IMR-90 (cell line): ENCODE measurements at regions not wholly inside any gene's neighbourhood (a gene's known extent, or its start where the extent isn't known, plus 50 kb on each side); places are given as distances from the start of the nearest gene placed in this dataset.

Experiments used
- BHLHE40 ChIP-seq: fragments of 150-350 bp; IDR thresholded peaks from 2 replicates; pipeline ENCODE4 v1.6.1; 2016; ENCODE audit warnings: mild to moderate bottlenecking, low read depth, low read length
- CEBPB ChIP-seq: IDR thresholded peaks from 2 replicates; pipeline ENCODE4 v1.6.1; 2012; ENCODE audit warnings: low read depth, low read length, improper control_type of control experiment
- CTCF ChIP-seq: conservative IDR thresholded peaks from 2 replicates; pipeline ENCODE4 v1.5.1; 2012; ENCODE audit warnings: mild to moderate bottlenecking, low read depth, low read length, improper control_type of control experiment
- ELK1 ChIP-seq: fragments of 150-350 bp; IDR thresholded peaks from 2 replicates; pipeline ENCODE4 v1.6.1; 2016; ENCODE audit warnings: low read depth, mild to moderate bottlenecking, low read length, moderate library complexity, borderline replicate concordance
- MAFK ChIP-seq: IDR thresholded peaks from 2 replicates; pipeline ENCODE4 v1.6.1; 2012; ENCODE audit warnings: low read depth, low read length, improper control_type of control experiment
- MXI1 ChIP-seq: IDR thresholded peaks from 2 replicates; pipeline ENCODE4 v1.6.1; 2012; ENCODE audit warnings: low read depth, mild to moderate bottlenecking, low read length, moderate library complexity, borderline replicate concordance
- POLR2A ChIP-seq: IDR thresholded peaks from 2 replicates; pipeline ENCODE4 v1.6.1; 2012; ENCODE audit warnings: mild to moderate bottlenecking, low read depth, low read length
- RAD21 ChIP-seq: IDR thresholded peaks from 2 replicates; pipeline ENCODE4 v1.6.1; 2012; ENCODE audit warnings: low read length, improper control_type of control experiment
- RCOR1 ChIP-seq: IDR thresholded peaks from 2 replicates; pipeline ENCODE4 v1.6.1; 2012; ENCODE audit warnings: mild to moderate bottlenecking, low read length, improper control_type of control experiment; ENCODE audit not compliant: insufficient replicate concordance
- RFX5 ChIP-seq: IDR thresholded peaks from 2 replicates; pipeline ENCODE4 v1.8.0; 2012; ENCODE audit warnings: low read depth, mild to moderate bottlenecking, low read length, moderate library complexity
- SMC3 ChIP-seq: fragments of 150-350 bp; IDR thresholded peaks from 2 replicates; pipeline ENCODE4 v1.6.1; 2016; ENCODE audit warnings: low read depth, mild to moderate bottlenecking, antibody characterized with exemption, low read length, moderate library complexity
- USF2 ChIP-seq: fragments of 150-350 bp; IDR thresholded peaks from 2 replicates; pipeline ENCODE4 v1.6.1; 2017; ENCODE audit warnings: mild to moderate bottlenecking, antibody characterized with exemption, low read length, low read depth

GRCh38 chr9:87340391-87340790 is 157.3 kb upstream of the DAPK1 start:
- TF ChIP-seq CTCF (no peak), MAFK (no peak), POLR2A (no peak), BHLHE40 (no peak), CEBPB (no peak), RAD21 (no peak), RFX5 (no peak), RCOR1 (no peak), SMC3 (no peak), USF2 (no peak), MXI1 (no peak), ELK1 (no peak)
